OCI-M1 (cell line): ENCODE measurements at regions not wholly inside any gene's neighbourhood (a gene's known extent, or its start where the extent isn't known, plus 50 kb on each side); places are given as distances from the start of the nearest gene placed in this dataset.
"Not testable (repeated sequence)": the region's sequence is repeated elsewhere in the genome, so short reads cannot be mapped to it uniquely, and the experiment has no call there.

Experiments
- DNase-seq: peaks from one replicate; lab custom pipeline; 2025; lab: John Stamatoyannopoulos, UW

DNA sequence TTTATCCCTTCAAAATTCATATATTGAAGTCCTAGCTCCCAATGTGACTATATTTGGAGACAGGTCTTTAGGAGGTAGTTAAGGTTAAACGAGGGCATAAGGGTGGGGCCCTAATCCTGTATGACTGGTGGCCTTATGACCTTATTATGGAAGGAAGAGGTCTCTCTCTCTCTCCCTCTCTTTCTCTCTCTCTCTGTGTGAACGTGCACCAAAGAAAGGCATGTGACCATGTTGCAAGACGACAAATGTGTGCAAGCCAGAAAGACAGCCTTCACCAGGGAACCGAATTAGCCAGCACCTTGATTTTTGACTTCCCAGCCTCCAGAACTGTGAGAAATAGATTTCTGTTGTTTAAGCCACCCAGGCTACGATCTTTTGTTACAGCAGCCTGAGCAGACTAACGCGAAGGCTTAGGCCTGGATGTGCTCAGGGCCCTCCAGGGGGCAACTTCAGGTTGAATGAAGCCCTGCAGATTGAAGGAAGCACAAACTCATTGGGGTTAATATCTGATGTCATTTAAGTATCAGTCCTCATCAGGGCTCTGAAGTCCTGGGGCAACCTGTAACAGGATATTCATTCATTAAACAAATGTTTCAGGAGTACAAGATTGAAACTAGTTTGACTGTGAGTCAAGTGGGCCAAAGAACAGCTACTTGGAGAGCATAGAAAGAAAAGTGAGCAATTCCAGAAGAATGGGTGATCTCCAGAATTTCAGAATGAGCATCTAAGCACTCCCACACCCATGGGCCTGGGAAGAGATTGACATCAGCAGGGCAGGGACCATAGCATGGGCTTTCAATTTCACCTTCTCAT lies 157.4 kb upstream of the TNFAIP3 start:
- DNase-seq, result no peak

DNA sequence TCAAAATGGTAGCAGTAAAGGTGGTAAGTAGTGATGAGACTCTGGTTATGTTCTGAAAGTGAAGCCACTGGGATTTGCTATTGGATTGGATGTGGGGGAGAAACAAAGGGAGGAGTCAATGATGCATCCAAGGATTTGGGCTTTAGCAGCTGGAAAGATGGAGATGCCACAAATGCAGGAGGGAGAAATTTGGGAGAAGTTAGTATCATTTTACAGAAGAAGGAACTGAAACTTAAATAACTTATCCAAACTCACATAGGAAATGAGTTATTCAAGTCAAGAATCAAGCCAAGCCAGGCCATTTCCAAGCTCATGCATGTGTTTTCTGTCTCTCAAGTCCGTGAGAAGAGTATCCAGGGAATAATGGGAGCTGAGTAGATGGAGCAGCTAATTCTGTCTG lies 155.1 kb upstream of the TNFAIP3 start:
- DNase-seq, result no peak

DNA sequence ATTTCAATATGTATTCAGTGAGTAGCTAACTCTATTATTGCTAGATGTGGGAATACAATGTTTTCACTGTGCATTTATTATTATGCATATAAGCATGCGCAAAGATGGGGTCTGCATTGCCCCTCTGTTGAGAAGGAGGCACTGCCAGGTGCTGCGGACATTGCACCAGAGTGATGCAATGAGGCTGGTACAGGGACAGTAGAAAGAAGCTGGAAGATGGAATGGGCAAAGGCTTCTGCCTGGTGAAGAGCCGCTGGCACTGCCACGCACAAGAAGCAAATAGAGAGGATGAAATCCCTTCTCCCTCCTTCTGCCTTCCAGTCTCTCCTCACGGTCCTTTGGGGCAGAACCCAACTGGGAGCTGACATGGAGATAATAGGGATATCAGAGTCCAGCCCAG lies 154.5 kb upstream of the TNFAIP3 start:
- no peak for DNase-seq

DNA sequence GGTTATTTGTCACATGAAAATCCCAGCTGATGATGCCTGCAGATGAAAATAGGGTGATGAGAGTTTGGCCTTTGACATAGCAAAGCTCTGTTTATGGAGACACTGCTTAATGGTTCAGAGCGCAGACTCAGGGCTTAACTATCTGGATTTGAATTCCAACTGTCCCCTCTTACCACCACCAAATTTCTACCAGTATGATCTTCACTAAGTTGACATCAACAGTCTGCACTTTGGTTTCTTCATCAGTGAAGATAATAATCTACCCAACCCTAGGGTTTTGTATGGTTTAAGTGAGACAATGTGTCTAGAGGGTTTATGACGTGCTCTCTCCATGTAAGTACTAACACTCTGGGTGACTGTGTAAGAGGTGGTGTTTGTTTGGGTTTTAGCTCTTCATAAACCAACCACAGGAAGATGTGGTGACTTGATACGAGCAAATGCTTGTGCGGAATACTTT lies 151.4 kb upstream of the TNFAIP3 start:
- peak; percentile 35 for DNase-seq

DNA sequence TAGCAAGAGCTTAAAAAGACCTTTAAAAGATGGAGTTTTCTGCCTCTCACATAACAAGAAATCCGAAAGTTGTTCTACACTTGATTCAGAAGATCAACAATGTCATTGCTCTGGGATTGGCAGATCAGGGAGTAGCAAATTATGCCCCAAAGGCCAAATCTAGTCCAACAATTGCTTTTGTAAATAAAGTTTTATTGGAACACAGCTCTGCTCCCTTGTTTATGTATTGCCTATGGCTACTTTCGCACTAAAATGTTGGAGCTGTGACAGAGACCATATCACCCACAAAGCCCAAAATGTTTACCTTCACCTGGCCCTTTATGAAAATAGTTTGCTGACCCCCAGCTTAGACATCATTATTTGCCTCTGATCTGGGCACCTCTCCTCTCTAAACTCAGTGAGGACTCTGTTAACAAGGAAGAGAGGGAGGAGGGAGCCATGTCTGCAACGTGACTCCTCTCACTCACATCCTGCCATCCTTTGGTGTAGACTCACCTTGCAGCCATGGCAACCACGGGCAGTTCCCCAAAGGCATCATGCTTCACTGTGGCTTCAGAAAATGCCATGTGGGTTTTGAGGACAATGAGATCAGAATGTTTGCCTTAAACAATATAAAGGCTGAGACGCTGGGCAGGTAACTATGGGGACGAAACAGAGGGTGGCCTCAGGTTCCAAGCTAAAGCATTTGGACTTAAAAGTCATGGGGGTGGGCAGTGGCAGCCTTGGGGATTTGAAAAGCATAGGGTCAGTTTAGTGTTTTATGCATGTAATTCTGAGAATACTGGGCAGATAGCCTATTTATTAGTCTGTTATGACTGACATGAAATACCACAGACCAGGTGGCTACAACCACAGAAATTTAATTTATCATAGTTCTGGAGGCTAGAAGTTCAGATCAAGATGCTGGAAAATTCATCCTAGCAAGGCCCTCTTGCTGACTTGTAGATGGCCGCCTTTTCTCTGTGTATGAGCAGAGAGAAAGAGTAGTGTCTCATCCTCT lies 149.7 kb upstream of the TNFAIP3 start:
- DNase-seq, result no peak

DNA sequence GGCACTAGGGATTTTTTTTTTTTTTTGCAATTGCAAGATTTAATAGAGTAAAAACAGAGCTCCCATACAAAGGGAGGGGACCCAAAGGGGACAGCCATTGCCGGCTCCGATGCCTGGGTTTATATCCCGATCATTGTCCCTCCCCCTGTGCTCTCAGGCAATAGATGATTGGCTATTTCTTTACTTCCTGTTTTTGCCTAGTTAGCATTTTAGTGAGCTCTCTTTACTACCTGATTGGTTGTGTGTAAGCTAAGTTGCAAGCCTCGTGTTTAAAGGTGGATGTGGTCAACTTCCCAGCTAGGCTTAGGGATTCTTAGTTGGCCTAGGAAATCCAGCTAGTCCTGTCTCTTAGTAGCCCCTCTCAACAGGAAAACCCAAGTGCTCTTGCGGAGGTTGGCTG lies 148.2 kb upstream of the TNFAIP3 start:
- not testable (repeated sequence) for DNase-seq

DNA sequence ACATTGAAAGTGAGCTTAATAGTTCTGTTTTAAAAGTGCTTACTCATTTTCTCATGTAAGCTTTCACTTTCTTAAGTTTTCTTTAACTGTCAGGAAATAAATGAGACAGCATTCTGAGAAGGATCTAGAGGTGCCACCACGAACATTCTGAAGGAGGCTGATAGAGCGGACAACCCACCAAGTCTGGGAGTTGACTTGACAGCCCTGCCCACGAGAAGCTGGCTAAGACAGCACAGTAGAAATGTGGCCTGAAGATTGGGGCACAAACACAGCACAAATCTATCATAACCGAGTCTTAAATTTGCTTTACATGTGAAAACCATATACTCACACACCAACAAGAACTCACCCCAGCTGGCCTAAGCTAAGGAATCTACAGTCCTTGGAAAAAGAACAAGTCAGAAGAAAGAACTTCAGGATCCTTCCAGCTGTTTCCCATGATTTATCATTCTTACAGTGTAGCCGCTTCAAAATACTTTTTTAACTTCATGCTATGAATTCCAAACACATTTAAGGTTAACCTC lies 144.2 kb upstream of the TNFAIP3 start:
- peak; percentile 98 for DNase-seq

DNA sequence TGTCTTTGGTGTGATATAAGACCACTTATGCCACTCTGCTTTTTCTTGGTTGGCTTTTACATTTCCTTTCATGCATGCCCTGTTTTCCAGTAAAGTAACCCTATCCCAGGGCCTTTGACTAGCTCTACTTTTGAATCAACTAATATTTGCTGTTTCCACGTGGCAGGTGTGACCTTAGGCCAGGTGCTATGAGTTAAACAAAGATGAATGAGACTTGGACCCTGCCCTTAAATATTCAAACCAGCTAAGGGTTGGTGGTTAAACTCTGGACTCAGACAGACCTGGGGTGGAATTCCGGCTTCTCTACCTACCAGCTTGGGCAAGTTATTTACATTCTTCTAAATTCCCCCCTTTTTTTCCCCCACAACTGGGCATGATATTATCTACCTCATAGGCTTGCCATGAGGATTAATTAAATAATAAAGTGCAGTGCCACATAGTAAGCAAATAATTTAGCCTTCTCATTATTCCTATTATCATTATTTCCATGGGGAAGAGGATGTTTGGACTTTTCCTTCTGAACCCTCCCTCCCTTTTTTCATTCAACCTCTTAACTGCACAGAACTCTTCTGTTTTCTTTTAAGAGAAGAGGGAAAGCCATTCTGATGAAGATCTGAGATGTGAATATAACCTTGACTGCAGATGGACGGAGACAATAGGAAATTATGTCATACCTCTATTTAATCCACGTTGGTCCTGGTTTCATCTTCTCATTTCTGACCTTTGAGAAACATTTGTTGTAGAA lies 143.6 kb upstream of the TNFAIP3 start:
- no peak for DNase-seq

DNA sequence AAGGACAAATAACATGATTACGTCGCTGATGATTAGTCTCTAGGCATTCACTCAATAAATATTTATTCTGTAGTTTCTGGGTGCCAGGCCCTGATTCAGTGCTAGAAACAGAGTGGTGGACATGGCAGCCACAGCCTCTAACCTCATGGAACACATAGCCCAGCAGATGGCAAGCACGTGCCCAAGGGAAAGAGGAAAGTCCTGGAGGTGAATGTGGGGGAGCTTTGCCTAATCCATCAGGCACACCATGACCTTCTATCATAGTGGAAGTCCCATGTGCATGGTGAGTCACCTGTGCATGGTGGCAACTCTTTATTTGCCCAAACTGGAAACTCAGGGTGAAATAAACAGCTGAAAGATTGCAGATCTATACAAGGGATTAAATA lies 143.0 kb upstream of the TNFAIP3 start:
- DNase-seq, result no peak

DNA sequence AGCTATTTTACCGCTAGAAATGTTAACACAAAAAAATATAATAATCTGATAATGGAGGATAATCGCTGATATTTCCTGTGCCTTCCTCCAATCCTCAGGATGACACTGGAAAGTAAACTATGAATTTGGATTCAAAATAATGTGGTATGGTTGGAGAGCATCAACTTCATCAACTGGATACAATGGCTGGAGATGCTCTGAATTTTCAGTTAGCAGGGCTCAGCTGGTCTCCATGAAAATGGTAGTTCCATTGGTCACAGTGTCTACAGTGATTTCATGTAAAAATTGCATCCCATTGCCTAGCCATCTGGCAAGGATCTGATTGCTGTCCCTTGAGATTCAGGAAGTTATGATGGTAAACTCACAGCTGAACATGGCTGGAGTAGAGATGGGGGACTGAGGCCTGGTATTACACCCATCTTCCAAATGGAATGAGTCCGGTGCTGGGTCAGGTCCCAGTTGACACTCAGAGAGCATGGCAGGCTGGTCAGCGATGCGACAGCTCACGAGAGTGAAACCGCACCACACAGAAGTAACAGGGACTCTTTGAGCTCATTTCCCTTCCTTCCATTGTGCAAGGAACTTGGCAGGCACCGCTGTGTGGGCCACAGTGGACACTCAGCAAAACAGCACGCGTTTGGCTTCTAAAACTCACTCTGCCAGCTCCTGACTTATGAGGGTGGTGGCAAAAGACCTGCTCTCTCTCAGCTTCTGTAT lies 142.4 kb upstream of the TNFAIP3 start:
- no peak for DNase-seq

DNA sequence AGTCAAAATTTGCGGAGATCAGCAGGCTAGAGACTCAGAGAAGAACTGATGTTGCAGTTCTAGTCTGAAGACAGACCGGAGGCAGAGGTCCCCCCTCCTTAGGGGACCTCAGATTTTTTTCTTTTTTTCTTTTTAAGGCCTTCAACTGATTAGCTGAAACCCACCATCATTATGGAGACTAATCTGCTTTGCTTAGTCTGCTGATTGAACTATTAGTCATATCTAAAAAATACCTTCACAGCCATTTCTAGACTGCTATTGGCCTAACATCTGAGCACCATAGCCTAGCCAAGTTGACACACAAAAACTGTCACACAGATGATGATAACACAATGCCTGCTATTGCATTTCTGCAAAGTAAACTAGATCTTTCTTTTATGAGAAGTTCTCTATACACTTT lies 141.1 kb upstream of the TNFAIP3 start:
- DNase-seq, result no peak

DNA sequence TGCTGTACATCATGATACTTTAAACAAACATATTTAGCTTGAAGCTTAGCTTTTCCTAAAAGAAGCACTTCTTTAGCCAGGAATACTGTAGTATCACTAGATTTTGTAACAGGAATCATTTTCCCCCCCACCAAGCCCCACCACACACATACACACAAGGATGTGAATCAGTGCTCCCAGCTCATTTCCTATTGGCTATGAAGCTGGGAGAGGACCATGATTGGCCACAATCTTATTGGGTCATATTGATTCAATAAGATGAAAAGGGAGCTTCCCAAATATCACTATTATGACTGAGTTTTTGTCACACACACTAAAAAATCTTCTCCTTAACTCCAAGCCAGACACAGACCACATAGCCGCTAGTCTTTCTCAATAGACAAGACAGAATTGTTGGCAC lies 140.5 kb upstream of the TNFAIP3 start:
- no peak for DNase-seq

DNA sequence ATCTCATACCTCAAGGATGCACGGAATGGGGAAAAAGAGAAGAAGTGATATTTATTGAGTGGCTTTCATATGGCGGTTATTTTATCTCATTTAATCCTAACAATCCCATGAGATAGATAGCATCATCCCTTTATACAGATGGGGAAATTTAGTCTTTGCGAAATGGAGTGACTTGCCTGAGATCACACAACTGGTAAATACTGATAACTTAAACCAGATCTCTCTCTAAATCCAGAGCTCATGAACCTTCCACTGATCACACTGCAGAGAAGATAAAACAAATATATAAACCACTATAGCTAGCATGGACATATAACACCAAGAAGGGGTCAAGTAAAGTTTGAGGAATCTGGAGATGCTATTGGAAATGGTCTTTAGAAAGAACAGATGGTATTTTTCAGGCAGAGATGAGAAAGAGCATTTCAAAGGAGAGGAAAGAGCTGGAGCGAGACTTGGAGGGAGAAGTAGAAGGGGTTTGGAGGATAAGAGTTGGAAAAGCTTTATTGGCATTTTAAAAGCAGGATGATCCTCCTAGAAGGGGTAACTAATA lies 139.8 kb upstream of the TNFAIP3 start:
- peak; percentile 37 for DNase-seq

DNA sequence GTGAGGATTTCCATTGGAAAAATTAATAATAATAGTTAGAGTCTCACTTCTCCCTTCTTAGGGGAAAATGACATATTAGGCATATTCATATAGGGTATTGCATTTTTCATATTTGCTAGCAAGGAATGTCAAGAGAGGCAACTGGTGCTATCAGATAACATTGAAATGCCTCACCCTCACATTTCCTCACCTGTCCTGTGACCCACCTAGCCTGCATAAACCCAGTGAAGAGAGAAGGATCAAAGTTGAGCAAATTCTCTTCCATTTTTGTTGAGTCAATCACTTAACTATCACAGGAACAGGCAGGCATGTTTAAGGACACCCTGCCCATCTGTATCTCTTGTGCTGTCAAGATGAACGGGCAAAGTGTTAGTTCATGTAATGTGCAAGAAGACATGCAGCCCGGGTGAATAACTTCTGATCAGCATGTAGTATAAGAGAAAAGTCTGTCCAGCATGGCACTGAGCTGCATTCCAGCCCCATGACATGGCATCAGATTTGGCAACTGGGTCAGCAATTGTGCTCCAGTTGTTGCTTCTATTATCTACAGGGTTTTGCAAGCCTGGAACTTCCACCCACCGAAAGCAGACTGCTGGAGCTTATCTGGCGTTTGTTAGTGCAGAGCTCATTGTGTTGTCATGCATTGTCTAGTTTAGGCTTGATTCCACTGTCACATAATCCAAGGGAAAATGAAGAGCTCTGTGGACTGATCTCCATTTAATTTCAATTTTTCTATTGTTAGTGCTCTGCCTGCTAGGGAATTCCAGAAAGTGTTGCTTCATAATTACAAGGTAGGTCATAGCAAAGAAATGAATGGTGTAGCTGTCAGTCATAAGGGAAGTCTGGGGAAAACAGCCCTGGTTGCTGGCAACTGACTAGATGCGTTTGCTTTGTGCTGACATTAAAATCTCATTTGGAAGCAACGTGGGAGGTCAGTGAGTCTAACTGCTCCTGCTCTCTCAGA lies 138.4 kb upstream of the TNFAIP3 start:
- peak; percentile 79 for DNase-seq

DNA sequence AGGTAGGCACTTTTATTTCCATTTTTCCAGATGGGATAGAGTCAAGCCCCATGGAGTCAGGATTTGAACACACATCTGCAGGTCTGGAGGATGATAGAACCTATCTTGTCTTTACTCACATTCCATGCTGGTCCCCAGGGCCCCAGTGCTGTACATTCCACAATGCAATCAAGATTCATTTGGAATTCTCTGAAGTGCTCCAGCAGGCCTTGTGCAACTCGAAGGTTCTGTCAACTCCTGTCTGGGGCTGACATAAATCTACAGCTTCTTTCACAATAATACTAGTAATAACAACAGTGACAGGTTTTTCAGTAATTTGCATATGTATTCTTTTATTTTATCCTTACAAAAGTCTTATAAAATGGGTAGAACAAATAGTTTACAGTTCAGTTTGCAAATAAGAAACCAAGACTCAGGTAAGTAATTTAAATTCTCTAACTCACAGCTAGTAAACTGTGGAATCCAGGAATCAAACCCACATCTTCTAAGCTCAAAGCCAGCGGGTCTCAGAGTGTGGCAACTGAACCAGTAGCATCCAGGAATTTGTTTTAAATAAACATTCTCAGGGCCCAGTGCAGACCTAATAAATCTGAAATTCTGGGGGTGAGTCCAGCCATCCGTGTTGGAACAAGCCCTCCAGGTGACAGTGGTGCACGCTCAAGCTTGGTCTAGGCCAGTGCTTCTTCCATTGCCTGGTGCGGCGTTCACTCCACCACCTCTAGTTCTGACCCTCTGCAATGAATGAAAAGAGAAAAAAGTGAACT lies 137.0 kb upstream of the TNFAIP3 start:
- DNase-seq, result no peak

DNA sequence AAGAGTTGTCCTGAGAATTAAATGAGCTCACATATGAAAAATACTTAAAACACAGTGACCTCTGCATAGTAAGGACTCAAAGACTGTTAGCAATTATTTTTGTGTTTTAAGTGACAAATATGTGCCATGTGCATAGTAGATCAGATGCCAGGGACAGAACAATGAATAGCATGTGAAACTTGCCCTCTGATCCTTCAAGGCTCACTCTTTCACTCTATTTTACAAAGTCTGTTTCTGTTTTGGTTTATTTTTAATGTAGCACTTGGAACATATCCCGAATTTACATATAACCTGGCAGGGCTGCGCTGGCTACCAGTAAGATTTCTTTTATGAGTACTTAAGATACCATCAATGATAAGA lies 135.5 kb upstream of the TNFAIP3 start:
- DNase-seq, result no peak

DNA sequence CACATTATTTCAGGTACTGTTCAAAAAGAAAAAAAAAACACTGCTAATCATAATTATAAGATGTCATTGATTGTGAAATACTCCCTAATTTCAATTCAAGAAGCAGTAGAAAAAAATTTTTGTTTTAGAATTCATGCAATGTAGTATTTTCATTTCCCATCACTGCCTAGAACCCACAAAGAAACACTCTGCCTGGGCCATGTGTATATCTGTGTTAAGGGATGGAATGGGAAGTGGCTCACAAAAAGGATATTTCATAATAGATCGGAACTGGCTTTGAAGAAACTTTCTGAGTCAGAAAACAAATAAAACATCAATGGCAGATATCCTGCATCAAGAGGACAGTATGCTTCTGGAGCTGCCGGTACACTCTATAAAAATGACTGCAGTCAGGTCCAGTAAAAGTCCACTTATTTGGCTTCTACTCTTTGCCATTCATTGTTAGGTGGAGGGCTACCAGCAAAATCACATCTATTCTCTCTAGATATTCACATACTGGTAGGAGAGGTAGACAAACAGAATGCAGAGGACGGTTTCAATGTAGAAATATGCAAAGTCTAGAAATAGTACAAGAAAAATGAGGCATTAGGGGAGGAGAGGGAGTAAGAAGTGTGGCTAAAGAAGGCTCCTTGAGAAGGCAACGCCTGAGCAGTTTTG lies 135.0 kb upstream of the TNFAIP3 start:
- DNase-seq, result no peak

DNA sequence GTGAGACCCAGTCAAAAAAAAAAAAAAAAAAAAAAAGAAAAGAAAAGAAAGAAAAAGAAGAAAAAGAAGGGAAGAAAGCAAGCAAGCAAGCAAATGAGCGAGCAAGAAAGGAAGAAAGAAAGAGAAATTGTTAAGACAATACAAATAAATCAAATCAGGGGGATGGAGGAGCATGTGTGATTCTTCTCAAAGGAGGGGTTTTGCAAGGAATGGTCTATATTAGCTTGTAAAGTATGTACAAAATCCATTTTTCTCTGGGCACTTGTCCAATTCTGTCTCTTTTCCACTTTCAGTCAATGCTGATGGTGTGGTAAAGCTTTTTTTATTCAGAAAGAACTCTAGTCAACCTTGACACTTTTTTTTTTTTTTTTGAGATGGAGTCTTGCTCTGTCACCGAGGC lies 133.7 kb upstream of the TNFAIP3 start:
- DNase-seq, result no peak
